GM18505 (cell line): ENCODE measurements at regions not wholly inside any gene's neighbourhood (a gene's known extent, or its start where the extent isn't known, plus 50 kb on each side); places are given as distances from the start of the nearest gene placed in this dataset.
"Not testable (repeated sequence)": the region's sequence is repeated elsewhere in the genome, so short reads cannot be mapped to it uniquely, and the experiment has no call there.

Experiments
- ATAC-seq: cut with Tn5 transposase; IDR thresholded peaks from one replicate; pipeline ENCODE4 v1.9.1; 2021; ENCODE audit not compliant: unreplicated experiment
- POLR2A ChIP-seq: IDR thresholded peaks from 4 replicates; pipeline ENCODE4 v1.6.1; 2011; ENCODE audit warnings: borderline replicate concordance; ENCODE audit not compliant: insufficient read depth, insufficient read length; ENCODE audit errors: extremely low read depth

DNA sequence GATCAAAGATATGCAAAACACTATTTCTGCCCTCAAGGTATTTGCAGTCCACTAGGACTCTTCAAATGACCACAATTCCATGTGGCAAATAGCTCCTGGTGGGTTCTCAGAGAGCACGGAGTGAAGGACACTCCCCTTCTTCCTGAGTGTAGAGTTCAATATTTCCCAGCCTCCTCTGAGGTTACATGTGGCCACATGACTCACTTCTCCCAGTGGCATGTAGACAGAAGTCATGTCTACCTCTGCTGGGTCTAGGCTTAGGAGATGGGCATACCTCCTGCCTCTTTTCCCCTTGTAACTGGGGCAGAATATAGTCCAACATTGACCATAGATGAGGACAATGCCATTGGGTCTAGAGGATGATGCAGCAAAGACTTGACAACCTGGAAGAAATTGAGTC lies 191.4 kb downstream of the MIS18A start:
- ATAC-seq: no peak
- no peak for TF ChIP-seq POLR2A

DNA sequence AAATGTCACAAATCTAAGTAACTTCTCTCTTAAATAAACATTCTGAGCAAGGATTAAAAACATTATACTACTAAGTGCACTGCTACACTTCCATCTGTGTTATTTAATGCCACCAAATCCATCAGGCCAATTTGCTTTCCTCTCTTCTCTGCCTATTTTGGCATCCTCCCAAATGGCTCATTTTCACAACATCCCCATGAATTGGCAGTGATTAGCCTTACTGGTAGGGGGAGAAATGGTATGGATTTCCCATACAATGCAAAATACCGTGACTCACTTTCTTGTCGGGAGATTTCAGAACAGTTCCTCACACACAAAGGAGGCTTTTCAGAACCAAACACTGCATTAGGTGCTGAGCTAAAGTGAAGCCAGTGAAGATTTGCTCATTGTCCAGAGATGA lies 195.7 kb downstream of the MIS18A start:
- ATAC-seq: no peak
- no peak for TF ChIP-seq POLR2A

DNA sequence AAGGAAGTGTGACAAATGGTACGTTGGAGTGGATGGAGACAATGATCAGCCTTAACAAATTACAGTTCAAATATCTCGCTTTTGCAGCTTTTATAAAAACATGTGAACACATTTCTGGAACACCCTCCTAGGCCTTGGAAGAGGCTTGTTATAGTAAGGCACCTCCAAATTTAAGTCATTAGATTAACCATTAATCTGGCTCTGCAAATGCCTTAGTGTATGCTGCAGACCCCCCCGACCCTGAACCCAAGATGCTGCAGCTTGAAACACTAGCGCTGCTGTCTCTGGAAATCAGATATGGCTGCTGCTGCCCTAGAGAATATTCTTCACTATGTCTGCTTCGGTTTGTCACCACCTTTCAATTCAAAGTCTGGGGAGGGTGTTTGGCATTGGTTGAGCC lies 196.4 kb downstream of the MIS18A start:
- no peak for ATAC-seq
- no peak for TF ChIP-seq POLR2A

DNA sequence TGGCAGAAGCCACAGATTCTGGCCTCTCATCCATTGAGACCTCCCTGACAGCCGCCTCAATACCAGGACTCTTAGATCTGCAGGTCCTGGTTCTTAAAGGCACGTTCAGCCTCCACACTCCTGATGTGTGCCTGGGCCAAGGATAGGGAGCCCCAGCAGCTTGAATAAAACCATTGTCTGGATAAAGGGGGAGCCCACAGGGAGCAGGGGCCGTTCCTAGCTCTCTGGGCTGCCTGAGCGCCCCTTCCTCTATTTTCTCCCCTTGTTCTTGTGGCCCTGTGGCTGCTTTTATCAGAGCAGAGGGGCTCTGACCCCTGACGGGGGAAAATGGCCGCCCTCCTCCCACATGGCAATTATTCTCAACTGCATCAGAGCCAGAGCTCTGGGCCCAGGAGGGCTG lies 200.8 kb downstream of the HUNK start:
- no peak for TF ChIP-seq POLR2A
- no peak for ATAC-seq

DNA sequence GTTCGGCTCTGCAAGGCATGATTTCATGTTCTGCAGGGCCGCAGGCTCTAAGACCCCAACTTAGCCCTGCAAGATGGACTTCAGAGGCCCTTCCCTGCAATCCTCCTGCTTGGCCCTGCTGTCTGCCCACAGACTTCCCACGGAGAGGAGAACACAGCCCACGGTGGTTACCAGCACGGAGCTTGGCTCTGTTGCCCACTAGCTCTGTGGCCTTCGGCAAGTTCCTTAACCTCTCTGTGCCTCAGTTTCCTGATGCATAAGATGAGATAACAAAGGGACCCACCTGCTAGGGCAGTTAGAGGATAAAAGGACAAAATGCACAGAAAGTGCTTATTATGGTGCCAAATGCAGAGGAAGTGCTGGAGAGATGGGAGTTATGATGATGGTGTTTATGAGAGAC lies 200.4 kb downstream of the HUNK start:
- no peak for ATAC-seq
- TF ChIP-seq POLR2A: no peak

DNA sequence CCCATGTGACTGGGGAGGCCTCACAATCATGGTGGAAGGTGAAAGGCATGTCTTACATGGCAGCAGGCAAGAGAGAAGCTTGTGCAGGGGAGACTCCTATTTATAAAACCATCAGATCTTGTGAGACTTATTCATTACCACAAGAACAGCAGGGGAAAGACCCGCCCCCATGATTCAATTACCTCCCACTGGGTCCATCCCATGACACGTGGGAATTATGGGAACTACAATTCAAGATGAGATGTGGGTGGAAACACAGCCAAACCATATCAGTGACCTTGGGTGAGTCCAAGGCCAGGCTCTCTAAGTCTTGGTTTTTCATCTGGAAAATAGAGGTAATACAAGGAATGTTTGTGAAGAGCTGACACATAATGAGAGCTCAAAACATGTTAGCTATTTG lies 198.8 kb downstream of the HUNK start:
- not testable (repeated sequence) for ATAC-seq

DNA sequence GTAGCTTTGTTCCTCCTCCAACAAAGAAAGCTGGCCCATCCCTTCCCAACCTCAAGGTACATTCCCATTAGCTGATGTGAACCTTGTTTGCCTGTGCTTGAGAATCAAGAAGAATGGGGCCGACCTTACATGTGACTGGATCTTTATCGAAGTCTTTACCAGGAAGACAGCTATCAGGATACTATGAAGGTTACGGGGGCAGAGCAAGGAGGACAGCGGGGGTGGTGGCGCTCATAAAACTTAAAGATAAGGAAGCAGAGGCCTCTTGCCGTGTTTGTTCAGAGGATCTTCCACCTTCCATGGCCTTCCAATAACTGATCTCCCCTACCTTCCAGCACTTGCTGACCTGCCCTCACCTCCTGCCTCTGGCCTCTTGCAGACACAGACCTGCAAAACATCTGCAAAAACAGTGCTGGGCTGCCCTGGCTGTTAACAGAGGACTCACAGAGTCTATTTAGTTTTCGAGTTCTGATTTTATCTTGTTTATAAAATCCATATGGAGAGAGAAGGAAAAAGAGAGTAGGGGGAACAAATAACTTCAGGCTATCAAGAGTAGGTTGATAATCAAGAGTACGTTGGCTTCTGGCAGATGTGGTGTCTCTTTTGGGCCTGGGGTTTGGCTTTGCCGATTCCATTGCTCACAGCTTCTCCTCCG lies 198.0 kb downstream of the HUNK start:
- TF ChIP-seq POLR2A: no peak
- ATAC-seq: no peak

DNA sequence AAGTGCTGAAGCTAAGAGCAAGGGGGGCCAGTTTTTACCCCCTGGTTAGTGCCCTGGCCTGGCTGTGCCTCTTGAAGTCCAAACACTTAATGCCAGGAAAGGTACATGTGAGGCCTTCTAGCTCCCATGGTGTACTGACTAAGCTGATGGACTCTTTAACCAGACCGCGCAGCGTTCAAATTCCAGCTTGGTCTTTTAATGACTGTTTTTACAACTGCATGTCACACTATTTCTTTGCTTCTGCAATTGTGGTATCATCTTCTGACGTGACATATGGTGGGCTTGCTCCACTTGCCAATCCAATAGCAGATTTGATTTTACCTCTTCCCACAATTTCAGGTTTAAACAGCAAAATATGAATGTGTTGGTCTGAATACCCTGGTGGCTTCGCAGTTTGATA lies 197.3 kb downstream of the HUNK start:
- no peak for ATAC-seq
- no peak for TF ChIP-seq POLR2A

DNA sequence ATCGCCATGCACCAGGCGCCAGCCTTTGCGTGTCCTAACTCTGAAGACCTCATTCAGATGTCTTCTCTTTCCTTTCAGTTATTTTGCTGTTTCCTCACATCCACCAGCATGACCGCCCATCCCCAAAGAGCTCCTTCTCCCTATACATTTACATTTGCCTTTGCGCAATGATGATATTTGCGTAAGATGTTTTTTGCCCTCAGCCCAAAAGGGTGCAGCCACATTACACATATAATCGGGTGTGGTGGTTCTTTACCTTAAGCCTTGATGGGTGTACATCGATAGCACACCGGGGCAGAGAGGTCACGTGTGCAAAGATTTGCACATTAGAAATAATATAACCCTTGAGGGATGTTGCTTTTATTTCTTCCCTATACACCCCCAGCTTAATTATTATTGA lies 192.8 kb downstream of the HUNK start:
- no peak for ATAC-seq
- TF ChIP-seq POLR2A: no peak

DNA sequence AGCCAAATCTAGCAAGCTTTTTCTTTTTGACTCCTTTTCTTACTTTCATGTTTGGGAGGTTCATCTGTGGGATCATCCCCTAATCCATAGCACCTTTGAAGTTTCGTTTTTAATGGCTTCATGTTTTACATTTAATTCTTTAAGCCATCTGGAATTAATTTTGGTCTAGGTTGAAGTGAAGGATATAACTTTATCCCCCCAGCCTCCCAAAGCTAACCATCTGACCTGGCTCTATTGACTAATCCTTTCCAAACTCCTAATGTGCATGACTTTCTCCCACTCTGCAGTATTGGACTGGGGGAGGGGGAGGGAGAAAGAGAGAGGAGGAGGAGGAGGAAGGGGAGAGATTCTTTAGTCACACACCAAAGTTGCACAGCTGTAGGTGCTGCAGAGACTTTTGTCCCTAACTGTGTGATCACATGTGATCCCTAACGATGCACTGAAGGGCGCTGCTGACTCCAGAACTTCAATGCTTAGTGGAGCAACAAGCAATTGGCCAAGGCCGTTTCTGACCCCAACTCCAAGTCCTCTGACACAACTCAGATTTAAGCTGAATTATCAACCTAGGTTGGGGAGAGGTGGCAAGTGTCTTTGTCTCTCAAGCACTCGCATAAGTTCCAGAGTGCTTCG lies 191.6 kb downstream of the HUNK start:
- no peak for ATAC-seq
- no peak for TF ChIP-seq POLR2A

DNA sequence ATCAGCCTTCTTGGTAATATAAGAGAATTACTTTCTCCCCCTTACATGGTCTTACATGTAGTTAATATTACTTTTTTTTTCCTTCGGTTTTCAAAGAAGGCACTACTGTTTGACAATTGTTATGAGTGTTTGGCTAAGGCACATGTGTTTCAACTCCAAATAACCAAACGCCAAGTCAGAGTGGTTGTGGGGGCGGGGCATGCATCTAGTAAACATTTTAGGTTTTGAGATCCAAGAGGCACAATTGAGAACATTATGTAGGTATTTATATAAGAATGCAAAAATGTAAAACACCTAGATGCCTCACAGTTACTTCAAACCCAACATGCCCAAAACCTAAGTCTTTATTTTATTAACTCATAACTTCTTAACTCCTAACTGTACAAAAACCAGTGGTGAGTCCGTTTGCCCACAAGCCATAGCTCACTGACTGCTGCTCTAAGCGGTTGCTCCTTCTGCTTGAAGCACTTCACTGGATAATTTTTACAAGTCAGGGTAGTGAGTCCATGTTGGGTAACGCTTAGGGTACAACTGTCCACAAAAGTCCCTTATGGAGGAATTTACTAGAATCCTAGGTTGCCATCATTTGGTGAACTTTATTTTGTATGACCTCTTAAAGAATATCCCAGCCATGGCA lies 189.9 kb downstream of the HUNK start:
- ATAC-seq: no peak
- no peak for TF ChIP-seq POLR2A

DNA sequence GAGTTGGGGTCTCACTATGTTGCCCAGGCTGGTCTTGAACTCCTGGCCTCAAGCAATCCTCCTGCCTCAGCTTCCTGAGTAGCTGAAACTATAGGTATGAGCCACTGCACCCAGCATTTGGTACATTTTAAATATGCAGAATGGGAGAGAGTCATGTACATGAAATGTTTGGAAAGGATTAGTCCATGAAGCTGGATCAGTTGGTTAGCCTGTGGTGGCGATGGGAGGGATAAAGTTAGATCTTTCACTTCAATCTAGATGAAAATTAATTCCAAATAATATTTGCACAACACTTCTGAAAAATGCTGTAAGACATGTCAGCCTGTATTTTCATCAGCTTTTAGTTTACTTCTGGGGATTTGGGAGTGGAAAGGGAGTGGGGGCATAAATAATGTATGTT lies 188.9 kb downstream of the HUNK start:
- no peak for ATAC-seq
- TF ChIP-seq POLR2A: no peak

DNA sequence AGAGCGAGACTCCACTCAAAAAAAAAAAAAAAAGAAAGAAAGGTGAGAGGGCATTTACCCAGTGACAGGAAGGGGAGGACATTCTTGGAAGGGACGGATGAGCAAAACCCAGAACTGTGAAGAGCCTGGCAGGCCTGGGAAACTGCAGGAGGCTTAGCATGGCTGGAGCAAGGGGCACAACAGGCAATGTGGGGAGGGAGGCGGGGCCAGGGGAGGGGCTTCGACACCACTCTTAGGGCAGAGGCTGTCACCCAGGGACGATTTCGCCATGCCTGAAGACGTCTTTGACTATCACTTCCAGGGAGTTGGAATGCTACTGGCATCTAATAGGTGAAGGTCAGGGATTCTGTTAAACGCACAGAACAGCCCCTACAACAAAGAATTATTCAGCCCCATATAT lies 184.0 kb downstream of the HUNK start:
- TF ChIP-seq POLR2A: no peak
- ATAC-seq: no peak

DNA sequence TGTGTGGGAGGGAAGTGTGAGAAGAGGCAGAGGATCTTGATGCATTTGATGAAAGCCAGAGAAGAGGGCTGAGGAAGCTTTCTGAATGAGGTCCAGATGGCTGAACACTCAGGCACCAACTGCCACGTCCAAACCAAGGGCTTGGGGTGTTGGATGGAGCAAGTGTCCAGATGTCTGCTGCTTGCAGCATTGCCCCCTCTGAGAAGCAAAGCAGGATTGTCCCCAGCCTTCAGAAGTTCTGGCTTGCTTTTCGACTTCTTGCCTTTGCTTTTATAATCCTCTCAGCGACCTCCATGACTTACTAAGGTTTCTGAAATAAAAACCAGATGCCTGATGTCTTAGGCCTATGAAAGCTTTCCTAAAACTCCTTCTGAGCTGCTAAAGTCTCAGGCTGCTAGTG lies 182.5 kb downstream of the HUNK start:
- no peak for TF ChIP-seq POLR2A
- ATAC-seq: no peak
